Body of pancreas (tissue), 4 donors: ENCODE measurements at regions not wholly inside any gene's neighbourhood (a gene's known extent, or its start where the extent isn't known, plus 50 kb on each side); places are given as distances from the start of the nearest gene placed in this dataset.
A peak's percentile ranks its signal among the peaks of the same experiment; 100 is the strongest.

Experiments used
- ATAC-seq: fragments of 150-250 bp; one replicate; pipeline ENCODE4 v1.9.1; 2016
- DNase-seq, 4 donors: peaks; one replicate each; pipeline ENCODE4 v3.0.0-alpha.2; 2019
- H3K27ac ChIP-seq, 4 donors: fragments of 200-600 bp; sonication (generic); 1 replicate in 3 of 4; 2 replicates in 1 of 4; pipeline versions ENCODE4 v1.5.1 to v1.6.1; 2016 to 2019; ENCODE audit warnings: mild to moderate bottlenecking in 1 of 4, mixed read lengths in 1 of 4, moderate library complexity in 1 of 4
- H3K27me3 ChIP-seq, 2 donors: fragments of 200-600 bp; sonication (generic); one replicate each; pipeline ENCODE4 v1.6.0; 2016; ENCODE audit warnings: mild to moderate bottlenecking in 1 of 2
- H3K36me3 ChIP-seq, 2 donors: fragments of 200-600 bp; sonication (generic); replicated peaks in 1 of 2; 2 replicates each; pipeline ENCODE4 v1.5.1; 2016; ENCODE audit warnings: low read depth in 2 of 2; ENCODE audit not compliant: insufficient read depth in 1 of 2
- H3K4me1 ChIP-seq: fragments of 200-600 bp; sonication (generic); one replicate; pipeline ENCODE4 v1.6.0; 2016
- H3K4me3 ChIP-seq, 2 donors: fragments of 200-600 bp; sonication (generic); 1 replicate in 1 of 2; 2 replicates in 1 of 2; pipeline ENCODE4 v1.5.1; 2016 to 2019
- H3K9me3 ChIP-seq, 3 donors: fragments of 200-600 bp; sonication (generic); 1 replicate in 2 of 3; 2 replicates in 1 of 3; pipeline ENCODE4 v1.5.1; 2016
- CTCF ChIP-seq, 7 experiments: fragments of 450-650 bp in 4 of 7; fragments of 200-600 bp in 3 of 7; sonication (generic) in 3 of 7; IDR thresholded peaks; one replicate each; pipeline ENCODE4 v1.5.1; 2016 to 2019; ENCODE audit warnings: antibody characterized with exemption in 7 of 7
- POLR2A ChIP-seq, 3 donors: fragments of 450-650 bp; IDR thresholded peaks; one replicate each; pipeline ENCODE4 v1.6.1; 2016; ENCODE audit warnings: antibody characterized with exemption in 3 of 3, mild to moderate bottlenecking in 2 of 3
- WGBS, 2 donors: methylation state at CpG; one replicate each; pipeline ENCODE4 v1.1.5; 2017; 5-methylcytosine and 5-hydroxymethylcytosine counted together
- intact Hi-C: fragments of 100-400 bp; cut with DNase I; formaldehyde crosslinking; loops from one replicate; pipeline ENCODE4 v1.15.1; 2023

GRCh38 chr2:226667736-226668135 lies 131.9 kb downstream of the IRS1 start:
- Histone ChIP-seq H3K36me3 (no peaks in the 10 kb centered on the region), H3K4me3 (no peak overlapping the region), H3K27me3 (no peaks in the 10 kb centered on the region), H3K4me1 (peaks cover 4% of the 10 kb centered on the region), H3K9me3 (no peaks in the 10 kb centered on the region), H3K27ac (no peak overlapping the region)
- DNase-seq (no peak), ATAC-seq (no peak)
- 84% methylated on average over 5 of the region's 5 CpGs for WGBS, 2 donors
- intact Hi-C loops, result no loop called here
- TF ChIP-seq CTCF (IDR thresholded peaks at IDR 0.05) (no peak), POLR2A (IDR thresholded peaks at IDR 0.05) (no peak)

- DNase-seq (no peak), ATAC-seq (no peak)
- no peak for TF ChIP-seq POLR2A (IDR thresholded peaks at IDR 0.05)
- no peak for TF ChIP-seq CTCF (IDR thresholded peaks at IDR 0.05)
- Histone ChIP-seq H3K36me3 (no peaks in the 10 kb centered on the region), H3K4me1 (peaks cover 16% of the 10 kb centered on the region), H3K4me3 (no peak overlapping the region), H3K27ac (no peak overlapping the region), H3K9me3 (no peaks in the 10 kb centered on the region), H3K27me3 (no peaks in the 10 kb centered on the region)
- WGBS, 2 donors, result 64 to 66% methylated on average over 3 of the region's 3 CpGs
- intact Hi-C loops, result no loop called here
Measured at GRCh38 chr2:226665306-226665831, 134.3 kb downstream of the IRS1 start.

GRCh38 chr2:226664661-226665060 lies 135.0 kb downstream of the IRS1 start:
- TF ChIP-seq POLR2A (IDR thresholded peaks at IDR 0.05), result no peak

GRCh38 chr2:226664140-226664539 lies 135.5 kb downstream of the IRS1 start:
- DNase-seq (peak; percentile 59 to 80 (median 71)), ATAC-seq (peak; percentile 46)
- TF ChIP-seq CTCF (IDR thresholded peaks at IDR 0.05), result no peak
- TF ChIP-seq POLR2A (IDR thresholded peaks at IDR 0.05), result no peak
- H3K27ac ChIP-seq, result peak overlapping the region in 2 of 4 donors; percentile 10 to 38
- intact Hi-C loops, result no loop called here
- H3K36me3 ChIP-seq, result no peaks in the 10 kb centered on the region
- 4 to 41% methylated on average over 3 of the region's 3 CpGs for WGBS, 2 donors
- H3K4me1 ChIP-seq, result peaks cover 16% of the 10 kb centered on the region
- no peaks in the 10 kb centered on the region for H3K9me3 ChIP-seq
- no peaks in the 10 kb centered on the region for H3K27me3 ChIP-seq
- no peak overlapping the region for H3K4me3 ChIP-seq

More at GRCh38 chr2:226664661-226665060, 135.0 kb downstream of the IRS1 start:
- no peak for ATAC-seq
- Histone ChIP-seq H3K27ac (peak overlapping the region in 1 of 4 donors; percentile 38), H3K9me3 (no peaks in the 10 kb centered on the region), H3K4me1 (peaks cover 16% of the 10 kb centered on the region), H3K4me3 (no peak overlapping the region), H3K27me3 (no peaks in the 10 kb centered on the region), H3K36me3 (no peaks in the 10 kb centered on the region)
- WGBS, 2 donors, result 87 to 88% methylated on average over 2 of the region's 2 CpGs
- intact Hi-C loops, result no loop called here
- no peak for DNase-seq

GRCh38 chr2:226661789-226662545 lies 137.7 kb downstream of the IRS1 start:
- Histone ChIP-seq H3K36me3 (no peaks in the 10 kb centered on the region), H3K4me3 (no peak overlapping the region), H3K9me3 (no peaks in the 10 kb centered on the region), H3K27ac (peak overlapping the region in 2 of 4 donors; percentile 58 to 65), H3K27me3 (no peaks in the 10 kb centered on the region), H3K4me1 (peaks cover 23% of the 10 kb centered on the region)
- TF ChIP-seq CTCF (IDR thresholded peaks at IDR 0.05), result no peak
- TF ChIP-seq POLR2A (IDR thresholded peaks at IDR 0.05), result peak in 1 of 3 donors; percentile 22
- intact Hi-C loops, result no loop called here
- ATAC-seq (peak; percentile 88), DNase-seq (peak; percentile 21 to 47 (median 30))
- 56 to 71% methylated on average over 11 of the region's 11 CpGs for WGBS, 2 donors
